GM12878 (cell line): ENCODE measurements at regions not wholly inside any gene's neighbourhood (a gene's known extent, or its start where the extent isn't known, plus 50 kb on each side); places are given as distances from the start of the nearest gene placed in this dataset.

ENCODE experiments used
- ATAC-seq: fragments of 200-7000 bp; cut with Tn5 transposase; 3 replicates; pipeline ENCODE4 v1.9.1; 2020; ENCODE audit warnings: mild to moderate bottlenecking, moderate library complexity
- BruUV-seq: library from RNA; stranded (reverse); fragments of 400-500 nt; replicated peaks from 2 replicates; lab custom pipeline; 2021; lab: Mats Ljungman, UMichigan
- CTCF ChIA-PET: fragments of 300-600 bp; sonication (Branson Sonifier 250); formaldehyde crosslinking; extraction: SDS; loops from one replicate; lab custom pipeline; 2021; ENCODE audit warnings: inconsistent platforms; lab: Yijun Ruan, JAX
- POLR2A ChIA-PET: fragments of 350-600 bp; formaldehyde crosslinking; extraction: SDS; loops from one replicate; lab custom pipeline; 2021; ENCODE audit warnings: inconsistent platforms; lab: Charles Lee
- RAD21 ChIA-PET: fragments of 300-600 bp; sonication (Branson Sonifier 250); formaldehyde crosslinking; loops from one replicate; lab custom pipeline; 2023; ENCODE audit warnings: antibody characterized with exemption; ENCODE audit not compliant: unreplicated experiment; lab: Charles Lee
- SMC1A ChIA-PET: fragments of 300-600 bp; sonication (Branson Sonifier 250); formaldehyde crosslinking; loops from one replicate; lab custom pipeline; 2023; ENCODE audit not compliant: unreplicated experiment, uncharacterized antibody; lab: Charles Lee
- DNase-seq: peaks from one replicate; pipeline ENCODE4 v3.0.0-alpha.2; 2011; ENCODE audit warnings: low read depth, low spot score
- FAIRE-seq: peaks from 3 replicates; lab custom pipeline; 2011; peaks lifted over from hg19 to GRCh38; lab: Jason Lieb, UNC
- H2AFZ ChIP-seq: 2 replicates; pipeline ENCODE4 v1.6.0; 2011; ENCODE audit warnings: low read depth, low read length, control low read depth; ENCODE audit not compliant: control insufficient read depth
- H3K27ac ChIP-seq: 2 replicates; pipeline ENCODE4 v1.5.1; 2011; ENCODE audit warnings: control low read depth; ENCODE audit not compliant: control insufficient read depth, insufficient read depth
- H3K27me3 ChIP-seq, 2 experiments: replicated peaks in 1 of 2; 2 replicates each; pipeline versions ENCODE4 v1.6.0 to v1.6.1; 2011; ENCODE audit warnings: low read length in 1 of 2; ENCODE audit not compliant: control insufficient read depth in 2 of 2, insufficient read depth in 2 of 2
- H3K36me3 ChIP-seq, 2 experiments: 2 replicates each; pipeline ENCODE4 v1.5.1; 2011; ENCODE audit warnings: low read length in 1 of 2; ENCODE audit not compliant: control insufficient read depth in 2 of 2, insufficient read depth in 2 of 2
- H3K4me1 ChIP-seq: 2 replicates; pipeline ENCODE4 v1.6.1; 2011; ENCODE audit warnings: mild to moderate bottlenecking, low read length, moderate library complexity, mixed read lengths; ENCODE audit not compliant: control insufficient read depth, insufficient read depth
- H3K4me2 ChIP-seq: 2 replicates; pipeline ENCODE4 v1.6.0; 2011; ENCODE audit warnings: control low read depth; ENCODE audit not compliant: control insufficient read depth, insufficient read depth
- H3K4me3 ChIP-seq: fragments of 200-600 bp; sonication (generic); 2 replicates; pipeline ENCODE4 v1.5.1; 2016
- H3K79me2 ChIP-seq: 2 replicates; pipeline ENCODE4 v1.6.0; 2011; ENCODE audit warnings: low read length; ENCODE audit not compliant: control insufficient read depth, insufficient read depth
- H3K9ac ChIP-seq: 2 replicates; pipeline ENCODE4 v1.8.0; 2011; ENCODE audit warnings: low read length, control low read depth, mixed read lengths; ENCODE audit not compliant: control insufficient read depth, insufficient read depth
- H3K9me3 ChIP-seq: replicated peaks from 3 replicates; pipeline ENCODE4 v1.5.1; 2011; ENCODE audit warnings: mild to moderate bottlenecking, low read length; ENCODE audit not compliant: control insufficient read depth, insufficient read depth
- H4K20me1 ChIP-seq: 2 replicates; pipeline ENCODE4 v1.6.0; 2011; ENCODE audit not compliant: control insufficient read depth, insufficient read depth
- CHD2 ChIP-seq: IDR thresholded peaks from 2 replicates; pipeline ENCODE4 v1.6.1; 2011; ENCODE audit warnings: low read depth, low read length, improper control_type of control experiment, borderline replicate concordance
- EGR1 ChIP-seq, 2 experiments: IDR thresholded peaks; 1 replicate in 1 of 2; 2 replicates in 1 of 2; pipeline ENCODE4 v1.6.1; 2011 to 2012; ENCODE audit warnings: low read depth in 2 of 2, low read length in 2 of 2, borderline replicate concordance in 1 of 2, mild to moderate bottlenecking in 1 of 2, moderate library complexity in 1 of 2
- ESRRA ChIP-seq: IDR thresholded peaks from 2 replicates; pipeline ENCODE4 v1.6.1; 2012; ENCODE audit warnings: mild to moderate bottlenecking, low read length, improper control_type of control experiment
- HCFC1 ChIP-seq: fragments of 150-350 bp; IDR thresholded peaks from 2 replicates; pipeline ENCODE4 v1.6.1; 2014; ENCODE audit warnings: low read length
- NR2F1 ChIP-seq: fragments of 450-650 bp; conservative IDR thresholded peaks from 2 replicates; pipeline ENCODE4 v1.6.1; 2017; ENCODE audit warnings: mild to moderate bottlenecking
- PML ChIP-seq: IDR thresholded peaks from 2 replicates; pipeline ENCODE4 v1.6.1; 2012; ENCODE audit warnings: low read length, inconsistent platforms
- SIN3A ChIP-seq: IDR thresholded peaks from 2 replicates; pipeline ENCODE4 v1.6.1; 2012; ENCODE audit warnings: low read depth, low read length, improper control_type of control experiment
- SUPT20H ChIP-seq: IDR thresholded peaks from 2 replicates; pipeline ENCODE4 v1.6.1; 2011; ENCODE audit warnings: low read depth, mild to moderate bottlenecking, low read length, moderate library complexity, borderline replicate concordance; ENCODE audit not compliant: control insufficient read depth
- WGBS: methylation state at CpG from one replicate; pipeline ENCODE4 v1.1.6; 2016; ENCODE audit warnings: low lambda C conversion rate; ENCODE audit not compliant: insufficient replicate concordance, insufficient coverage; ENCODE audit errors: missing lambda C conversion rate; 5-methylcytosine and 5-hydroxymethylcytosine counted together
- in situ Hi-C: fragments of 300-500 bp; cut with MboI; formaldehyde crosslinking; loops from 9 replicates; pipeline ENCODE4 v1.14.3; 2018; ENCODE audit warnings: mixed read lengths
- intact Hi-C: fragments of 100-400 bp; cut with micrococcal nuclease; formaldehyde crosslinking; loops from one replicate; pipeline ENCODE4 v1.14.2; 2022; ENCODE audit not compliant: unreplicated experiment
- TF ChIP-seq, protein P1 (sequence below): fragments of 450-650 bp; IDR thresholded peaks from 2 replicates; pipeline ENCODE4 v1.6.1; 2017; ENCODE audit warnings: antibody characterized with exemption, mild to moderate bottlenecking, moderate library complexity
- TF ChIP-seq, protein P2 (sequence below): fragments of 450-650 bp; conservative IDR thresholded peaks from 2 replicates; pipeline ENCODE4 v1.6.1; 2017; ENCODE audit warnings: mild to moderate bottlenecking, moderate library complexity
- TF ChIP-seq, protein P3 (sequence below): fragments of 450-650 bp; IDR thresholded peaks from 2 replicates; pipeline ENCODE4 v1.6.1; 2017; ENCODE audit warnings: mild to moderate bottlenecking, moderate library complexity
- TF ChIP-seq, protein P4 (sequence below): fragments of 450-650 bp; formaldehyde crosslinking; IDR thresholded peaks from 2 replicates; pipeline ENCODE4 v1.5.0; 2022; ENCODE audit warnings: mild to moderate bottlenecking, missing genetic modification characterization

DNA sequence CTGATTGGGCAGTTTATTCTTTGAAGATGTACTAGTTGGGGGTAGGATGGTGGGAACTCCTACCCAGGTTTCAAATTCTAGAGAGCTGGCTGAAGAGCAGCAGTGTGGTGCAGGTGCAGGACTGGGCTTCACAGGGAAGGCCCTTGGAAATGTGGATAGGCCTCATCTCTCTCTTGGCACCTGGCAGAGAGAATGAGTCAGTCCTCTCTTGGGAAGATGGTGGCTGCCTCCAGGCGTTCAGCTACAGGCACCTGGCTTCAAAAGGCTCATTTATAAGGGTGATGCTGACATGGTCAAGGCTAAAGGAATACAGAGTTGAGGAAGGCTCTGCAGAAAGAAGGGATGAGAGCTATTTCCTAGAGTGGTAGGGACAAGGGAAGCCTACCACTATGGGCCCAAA is 179.7 kb upstream of the VASH1 start:
- FAIRE-seq, result no peak
- in situ Hi-C loops (no loop called here), intact Hi-C loops (no loop called here)
- TF ChIP-seq PML (no peak), HCFC1 (no peak), CHD2 (no peak), SUPT20H (no peak), EGR1 (IDR thresholded peaks at IDR 0.05; ENCODE audit: borderline replicate concordance in 1 of 2, low read depth in 2 of 2, low read length in 2 of 2) (no peak), ESRRA (no peak), NR2F1 (no peak), SIN3A (no peak)
- TF ChIP-seq, protein P1, sequence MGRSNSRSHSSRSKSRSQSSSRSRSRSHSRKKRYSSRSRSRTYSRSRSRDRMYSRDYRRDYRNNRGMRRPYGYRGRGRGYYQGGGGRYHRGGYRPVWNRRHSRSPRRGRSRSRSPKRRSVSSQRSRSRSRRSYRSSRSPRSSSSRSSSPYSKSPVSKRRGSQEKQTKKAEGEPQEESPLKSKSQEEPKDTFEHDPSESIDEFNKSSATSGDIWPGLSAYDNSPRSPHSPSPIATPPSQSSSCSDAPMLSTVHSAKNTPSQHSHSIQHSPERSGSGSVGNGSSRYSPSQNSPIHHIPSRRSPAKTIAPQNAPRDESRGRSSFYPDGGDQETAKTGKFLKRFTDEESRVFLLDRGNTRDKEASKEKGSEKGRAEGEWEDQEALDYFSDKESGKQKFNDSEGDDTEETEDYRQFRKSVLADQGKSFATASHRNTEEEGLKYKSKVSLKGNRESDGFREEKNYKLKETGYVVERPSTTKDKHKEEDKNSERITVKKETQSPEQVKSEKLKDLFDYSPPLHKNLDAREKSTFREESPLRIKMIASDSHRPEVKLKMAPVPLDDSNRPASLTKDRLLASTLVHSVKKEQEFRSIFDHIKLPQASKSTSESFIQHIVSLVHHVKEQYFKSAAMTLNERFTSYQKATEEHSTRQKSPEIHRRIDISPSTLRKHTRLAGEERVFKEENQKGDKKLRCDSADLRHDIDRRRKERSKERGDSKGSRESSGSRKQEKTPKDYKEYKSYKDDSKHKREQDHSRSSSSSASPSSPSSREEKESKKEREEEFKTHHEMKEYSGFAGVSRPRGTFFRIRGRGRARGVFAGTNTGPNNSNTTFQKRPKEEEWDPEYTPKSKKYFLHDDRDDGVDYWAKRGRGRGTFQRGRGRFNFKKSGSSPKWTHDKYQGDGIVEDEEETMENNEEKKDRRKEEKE, result no peak
- TF ChIP-seq, protein P2, sequence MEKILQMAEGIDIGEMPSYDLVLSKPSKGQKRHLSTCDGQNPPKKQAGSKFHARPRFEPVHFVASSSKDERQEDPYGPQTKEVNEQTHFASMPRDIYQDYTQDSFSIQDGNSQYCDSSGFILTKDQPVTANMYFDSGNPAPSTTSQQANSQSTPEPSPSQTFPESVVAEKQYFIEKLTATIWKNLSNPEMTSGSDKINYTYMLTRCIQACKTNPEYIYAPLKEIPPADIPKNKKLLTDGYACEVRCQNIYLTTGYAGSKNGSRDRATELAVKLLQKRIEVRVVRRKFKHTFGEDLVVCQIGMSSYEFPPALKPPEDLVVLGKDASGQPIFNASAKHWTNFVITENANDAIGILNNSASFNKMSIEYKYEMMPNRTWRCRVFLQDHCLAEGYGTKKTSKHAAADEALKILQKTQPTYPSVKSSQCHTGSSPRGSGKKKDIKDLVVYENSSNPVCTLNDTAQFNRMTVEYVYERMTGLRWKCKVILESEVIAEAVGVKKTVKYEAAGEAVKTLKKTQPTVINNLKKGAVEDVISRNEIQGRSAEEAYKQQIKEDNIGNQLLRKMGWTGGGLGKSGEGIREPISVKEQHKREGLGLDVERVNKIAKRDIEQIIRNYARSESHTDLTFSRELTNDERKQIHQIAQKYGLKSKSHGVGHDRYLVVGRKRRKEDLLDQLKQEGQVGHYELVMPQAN, result no peak
- TF ChIP-seq, protein P3, sequence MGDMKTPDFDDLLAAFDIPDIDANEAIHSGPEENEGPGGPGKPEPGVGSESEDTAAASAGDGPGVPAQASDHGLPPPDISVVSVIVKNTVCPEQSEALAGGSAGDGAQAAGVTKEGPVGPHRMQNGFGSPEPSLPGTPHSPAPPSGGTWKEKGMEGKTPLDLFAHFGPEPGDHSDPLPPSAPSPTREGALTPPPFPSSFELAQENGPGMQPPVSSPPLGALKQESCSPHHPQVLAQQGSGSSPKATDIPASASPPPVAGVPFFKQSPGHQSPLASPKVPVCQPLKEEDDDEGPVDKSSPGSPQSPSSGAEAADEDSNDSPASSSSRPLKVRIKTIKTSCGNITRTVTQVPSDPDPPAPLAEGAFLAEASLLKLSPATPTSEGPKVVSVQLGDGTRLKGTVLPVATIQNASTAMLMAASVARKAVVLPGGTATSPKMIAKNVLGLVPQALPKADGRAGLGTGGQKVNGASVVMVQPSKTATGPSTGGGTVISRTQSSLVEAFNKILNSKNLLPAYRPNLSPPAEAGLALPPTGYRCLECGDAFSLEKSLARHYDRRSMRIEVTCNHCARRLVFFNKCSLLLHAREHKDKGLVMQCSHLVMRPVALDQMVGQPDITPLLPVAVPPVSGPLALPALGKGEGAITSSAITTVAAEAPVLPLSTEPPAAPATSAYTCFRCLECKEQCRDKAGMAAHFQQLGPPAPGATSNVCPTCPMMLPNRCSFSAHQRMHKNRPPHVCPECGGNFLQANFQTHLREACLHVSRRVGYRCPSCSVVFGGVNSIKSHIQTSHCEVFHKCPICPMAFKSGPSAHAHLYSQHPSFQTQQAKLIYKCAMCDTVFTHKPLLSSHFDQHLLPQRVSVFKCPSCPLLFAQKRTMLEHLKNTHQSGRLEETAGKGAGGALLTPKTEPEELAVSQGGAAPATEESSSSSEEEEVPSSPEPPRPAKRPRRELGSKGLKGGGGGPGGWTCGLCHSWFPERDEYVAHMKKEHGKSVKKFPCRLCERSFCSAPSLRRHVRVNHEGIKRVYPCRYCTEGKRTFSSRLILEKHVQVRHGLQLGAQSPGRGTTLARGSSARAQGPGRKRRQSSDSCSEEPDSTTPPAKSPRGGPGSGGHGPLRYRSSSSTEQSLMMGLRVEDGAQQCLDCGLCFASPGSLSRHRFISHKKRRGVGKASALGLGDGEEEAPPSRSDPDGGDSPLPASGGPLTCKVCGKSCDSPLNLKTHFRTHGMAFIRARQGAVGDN, result no peak
- TF ChIP-seq, protein P4, sequence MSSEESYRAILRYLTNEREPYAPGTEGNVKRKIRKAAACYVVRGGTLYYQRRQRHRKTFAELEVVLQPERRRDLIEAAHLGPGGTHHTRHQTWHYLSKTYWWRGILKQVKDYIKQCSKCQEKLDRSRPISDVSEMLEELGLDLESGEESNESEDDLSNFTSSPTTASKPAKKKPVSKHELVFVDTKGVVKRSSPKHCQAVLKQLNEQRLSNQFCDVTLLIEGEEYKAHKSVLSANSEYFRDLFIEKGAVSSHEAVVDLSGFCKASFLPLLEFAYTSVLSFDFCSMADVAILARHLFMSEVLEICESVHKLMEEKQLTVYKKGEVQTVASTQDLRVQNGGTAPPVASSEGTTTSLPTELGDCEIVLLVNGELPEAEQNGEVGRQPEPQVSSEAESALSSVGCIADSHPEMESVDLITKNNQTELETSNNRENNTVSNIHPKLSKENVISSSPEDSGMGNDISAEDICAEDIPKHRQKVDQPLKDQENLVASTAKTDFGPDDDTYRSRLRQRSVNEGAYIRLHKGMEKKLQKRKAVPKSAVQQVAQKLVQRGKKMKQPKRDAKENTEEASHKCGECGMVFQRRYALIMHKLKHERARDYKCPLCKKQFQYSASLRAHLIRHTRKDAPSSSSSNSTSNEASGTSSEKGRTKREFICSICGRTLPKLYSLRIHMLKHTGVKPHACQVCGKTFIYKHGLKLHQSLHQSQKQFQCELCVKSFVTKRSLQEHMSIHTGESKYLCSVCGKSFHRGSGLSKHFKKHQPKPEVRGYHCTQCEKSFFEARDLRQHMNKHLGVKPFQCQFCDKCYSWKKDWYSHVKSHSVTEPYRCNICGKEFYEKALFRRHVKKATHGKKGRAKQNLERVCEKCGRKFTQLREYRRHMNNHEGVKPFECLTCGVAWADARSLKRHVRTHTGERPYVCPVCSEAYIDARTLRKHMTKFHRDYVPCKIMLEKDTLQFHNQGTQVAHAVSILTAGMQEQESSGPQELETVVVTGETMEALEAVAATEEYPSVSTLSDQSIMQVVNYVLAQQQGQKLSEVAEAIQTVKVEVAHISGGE (CRISPR knock-in tag), result no peak

More for the DNA sequence above, 179.7 kb upstream of the VASH1 start:
- Histone ChIP-seq H2AFZ (no peak overlapping the region), H3K9me3 (no peaks in the 10 kb centered on the region), H3K4me1 (no peaks in the 10 kb centered on the region), H3K4me3 (no peak overlapping the region), H3K27ac (no peak overlapping the region), H3K4me2 (no peak overlapping the region), H3K27me3 (peaks cover 0 to 2% of the 10 kb centered on the region in 2 experiments; a peak in 1 of 4 replicates), H4K20me1 (no peaks in the 10 kb centered on the region), H3K79me2 (no peaks in the 10 kb centered on the region), H3K9ac (no peak overlapping the region), H3K36me3 (no peaks in the 10 kb centered on the region)
- ATAC-seq, result no peak
- no peak for DNase-seq
- WGBS, result 0% methylated on average over 1 of the region's 1 CpG
- SMC1A ChIA-PET, result interaction anchor here (1.8 kb wide), 1 partner anchor 64 kb away, joined by 3 read pairs; no protein-coding TSS in a partner anchor
- POLR2A ChIA-PET, result no interaction called here
- no TSS peak for BruUV-seq
- RAD21 ChIA-PET, result no interaction called here
- CTCF ChIA-PET, result interaction anchor here (1.3 kb wide), 1 partner anchor 17 kb away, joined by 3 read pairs; no protein-coding TSS in a partner anchor
